Mesendoderm (in vitro differentiated cells): ENCODE measurements at regions not wholly inside any gene's neighbourhood (a gene's known extent, or its start where the extent isn't known, plus 50 kb on each side); places are given as distances from the start of the nearest gene placed in this dataset.
A peak's percentile ranks its signal among the peaks of the same experiment; 100 is the strongest.

Experiments used
- DNase-seq: peaks from one replicate; pipeline ENCODE4 v3.0.0; 2013
- H2AK5ac ChIP-seq: 2 replicates; pipeline ENCODE4 v1.6.1; 2013; ENCODE audit warnings: low read length, inconsistent platforms
- H2BK120ac ChIP-seq: 2 replicates; pipeline ENCODE4 v1.6.1; 2013; ENCODE audit warnings: low read depth, mild to moderate bottlenecking, low read length, moderate library complexity, mixed read lengths
- H2BK15ac ChIP-seq: replicated peaks from 2 replicates; pipeline ENCODE4 v1.6.1; 2013; ENCODE audit warnings: low read depth, mild to moderate bottlenecking, moderate library complexity
- H2BK5ac ChIP-seq: 2 replicates; pipeline ENCODE4 v1.6.1; 2013; ENCODE audit warnings: low read length, inconsistent platforms
- H3K18ac ChIP-seq: 2 replicates; pipeline ENCODE4 v1.6.1; 2013; ENCODE audit warnings: mild to moderate bottlenecking, low read length, mixed read lengths
- H3K23ac ChIP-seq: one replicate; pipeline ENCODE4 v1.6.1; 2013; ENCODE audit warnings: low read length
- H3K27ac ChIP-seq: 2 replicates; pipeline ENCODE4 v1.5.1; 2013; ENCODE audit warnings: low read depth, mild to moderate bottlenecking, inconsistent platforms, low read length, moderate library complexity
- H3K27me3 ChIP-seq: 2 replicates; pipeline ENCODE4 v1.6.1; 2013; ENCODE audit warnings: low read length, control low read depth, mild to moderate bottlenecking, inconsistent platforms; ENCODE audit not compliant: insufficient read depth, poor library complexity
- H3K36me3 ChIP-seq: 2 replicates; pipeline ENCODE4 v1.6.1; 2013; ENCODE audit warnings: low read length, inconsistent platforms; ENCODE audit not compliant: control insufficient read depth, insufficient read depth
- H3K4ac ChIP-seq: one replicate; pipeline ENCODE4 v1.6.1; 2013; ENCODE audit warnings: low read depth, mild to moderate bottlenecking, low read length, moderate library complexity
- H3K4me1 ChIP-seq: 2 replicates; pipeline ENCODE4 v1.6.1; 2013; ENCODE audit warnings: low read depth, low read length, inconsistent platforms; ENCODE audit not compliant: control insufficient read depth
- H3K4me2 ChIP-seq: 2 replicates; pipeline ENCODE4 v1.6.1; 2013; ENCODE audit warnings: low read length
- H3K4me3 ChIP-seq: 2 replicates; pipeline ENCODE4 v1.5.1; 2013; ENCODE audit warnings: mild to moderate bottlenecking, low read length
- H3K56ac ChIP-seq: one replicate; pipeline ENCODE4 v1.6.1; 2013; ENCODE audit warnings: low read length
- H3K79me1 ChIP-seq: 2 replicates; pipeline ENCODE4 v1.6.1; 2013; ENCODE audit warnings: low read length, inconsistent platforms
- H3K79me2 ChIP-seq: 2 replicates; pipeline ENCODE4 v1.6.1; 2013; ENCODE audit warnings: mild to moderate bottlenecking, low read length; ENCODE audit not compliant: control insufficient read depth, insufficient read depth
- H3K9ac ChIP-seq: 2 replicates; pipeline ENCODE4 v1.6.1; 2013; ENCODE audit warnings: low read length, inconsistent platforms
- H4K5ac ChIP-seq: one replicate; pipeline ENCODE4 v1.6.1; 2013; ENCODE audit warnings: low read length
- H4K8ac ChIP-seq: one replicate; pipeline ENCODE4 v1.6.1; 2013; ENCODE audit warnings: low read depth, mild to moderate bottlenecking, control low read depth, low read length, moderate library complexity
- whole genome bisulfite sequencing: extraction: QIAGEN DNeasy Blood & Tissue Kit; methylation state at CpG from one replicate; pipeline ENCODE4 v1.1.7; 2013; ENCODE audit warnings: low lambda C conversion rate, missing lambda C conversion rate; ENCODE audit not compliant: insufficient coverage; ENCODE audit errors: extremely low coverage; 5-methylcytosine and 5-hydroxymethylcytosine counted together

- Histone ChIP-seq H4K5ac (no peak overlapping the region), H3K23ac (no peak overlapping the region), H3K79me2 (no peaks in the 10 kb centered on the region), H3K4me1 (no peaks in the 10 kb centered on the region), H3K4ac (no peak overlapping the region), H4K8ac (no peak overlapping the region), H3K79me1 (no peaks in the 10 kb centered on the region), H2AK5ac (no peak overlapping the region), H3K18ac (no peak overlapping the region), H3K4me3 (no peak overlapping the region), H2BK120ac (no peak overlapping the region), H2BK15ac (no peak overlapping the region), H3K9ac (no peak overlapping the region), H3K56ac (no peak overlapping the region), H3K4me2 (no peak overlapping the region), H3K27ac (no peak overlapping the region), H2BK5ac (no peak overlapping the region), H3K27me3 (no peaks in the 10 kb centered on the region), H3K36me3 (no peaks in the 10 kb centered on the region)
- no CpG with 5 or more reads among the region's 2 CpGs for WGBS
- no peak for DNase-seq
Measured at GRCh38 chr5:93019896-93020295, 561.1 kb downstream of the NR2F1-AS1 start.

DNA sequence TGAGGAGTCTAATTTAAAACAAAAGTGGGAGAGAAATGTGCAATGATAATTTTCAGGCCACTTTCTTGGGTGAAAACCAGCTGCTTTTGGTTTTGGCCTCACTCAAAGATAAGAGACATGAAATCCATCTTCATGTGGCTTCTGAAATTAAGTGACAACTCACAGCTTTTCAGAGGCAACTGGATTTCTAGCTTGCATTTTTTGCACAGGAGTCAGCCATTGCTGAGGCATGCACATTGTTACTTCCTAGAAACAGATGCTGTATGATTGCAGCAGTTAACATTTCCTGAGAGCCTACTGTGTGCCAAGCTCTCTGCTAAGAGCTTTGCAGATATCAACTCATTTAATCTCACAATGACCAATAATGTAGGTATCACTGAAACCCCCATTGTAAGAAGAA, 562.6 kb downstream of the NR2F1-AS1 start:
- H3K4me2 ChIP-seq, result no peak overlapping the region
- peak; percentile 3 for DNase-seq
- no peaks in the 10 kb centered on the region for H3K36me3 ChIP-seq
- H2BK15ac ChIP-seq, result no peak overlapping the region
- H2BK120ac ChIP-seq, result no peak overlapping the region
- H3K9ac ChIP-seq, result no peak overlapping the region
- no peak overlapping the region for H3K4me3 ChIP-seq
- no peaks in the 10 kb centered on the region for H3K4me1 ChIP-seq
- H3K23ac ChIP-seq, result no peak overlapping the region
- H3K27me3 ChIP-seq, result no peaks in the 10 kb centered on the region
- H4K5ac ChIP-seq, result no peak overlapping the region
- no peak overlapping the region for H4K8ac ChIP-seq
- H2BK5ac ChIP-seq, result no peak overlapping the region
- no peaks in the 10 kb centered on the region for H3K79me1 ChIP-seq
- no peak overlapping the region for H3K4ac ChIP-seq
- no peak overlapping the region for H3K18ac ChIP-seq
- H2AK5ac ChIP-seq, result no peak overlapping the region
- H3K56ac ChIP-seq, result no peak overlapping the region
- H3K79me2 ChIP-seq, result no peaks in the 10 kb centered on the region
- H3K27ac ChIP-seq, result no peak overlapping the region

DNA sequence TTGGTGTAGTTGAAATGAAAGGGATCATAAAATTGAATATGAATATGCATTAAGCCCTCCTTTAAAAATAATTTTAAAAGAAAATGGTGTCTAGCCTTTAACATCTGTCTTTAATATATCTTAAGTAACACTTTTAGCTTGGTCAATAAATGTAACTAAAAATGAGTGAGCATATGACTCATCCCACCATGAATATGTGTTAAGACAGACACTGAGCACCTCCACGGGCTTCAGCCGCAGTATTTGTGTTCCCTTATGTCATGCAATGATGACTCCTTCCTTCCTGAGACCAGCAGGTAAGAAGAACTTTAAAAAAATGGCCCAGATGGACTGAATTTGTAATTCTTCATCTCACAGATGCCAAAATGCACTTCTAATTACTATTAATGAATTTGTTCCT, 563.2 kb downstream of the NR2F1-AS1 start:
- H2BK120ac ChIP-seq, result no peak overlapping the region
- H3K79me2 ChIP-seq, result no peaks in the 10 kb centered on the region
- no peaks in the 10 kb centered on the region for H3K36me3 ChIP-seq
- H3K9ac ChIP-seq, result no peak overlapping the region
- H3K4ac ChIP-seq, result no peak overlapping the region
- H3K18ac ChIP-seq, result no peak overlapping the region
- no peaks in the 10 kb centered on the region for H3K27me3 ChIP-seq
- H3K79me1 ChIP-seq, result no peaks in the 10 kb centered on the region
- H4K8ac ChIP-seq, result no peak overlapping the region
- H3K4me1 ChIP-seq, result no peaks in the 10 kb centered on the region
- no peak overlapping the region for H3K4me2 ChIP-seq
- DNase-seq, result peak; percentile 1
- H3K27ac ChIP-seq, result no peak overlapping the region
- H3K4me3 ChIP-seq, result no peak overlapping the region
- H3K23ac ChIP-seq, result no peak overlapping the region
- no peak overlapping the region for H4K5ac ChIP-seq
- no peak overlapping the region for H2AK5ac ChIP-seq
- H2BK5ac ChIP-seq, result no peak overlapping the region
- no CpG with 5 or more reads among the region's 2 CpGs for WGBS
- H2BK15ac ChIP-seq, result no peak overlapping the region
- no peak overlapping the region for H3K56ac ChIP-seq

DNA sequence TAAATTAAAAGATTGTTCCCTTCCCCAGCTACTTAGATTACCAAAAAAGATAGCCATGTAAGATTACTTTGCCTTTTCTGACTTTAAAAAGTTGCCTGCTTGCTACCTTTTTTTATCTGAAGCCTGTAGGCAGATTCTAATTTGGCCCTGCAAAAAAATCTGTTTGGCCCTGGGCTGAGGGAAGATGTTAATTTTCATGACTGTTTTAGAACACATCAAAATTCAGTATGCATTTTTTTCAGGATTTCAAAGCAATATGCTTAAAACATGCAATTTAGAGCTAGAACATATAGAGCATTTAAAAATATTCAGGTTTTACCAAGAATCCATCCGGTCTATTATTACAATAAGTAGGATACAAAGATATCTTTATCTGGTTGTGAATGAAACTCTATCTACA, 563.6 kb downstream of the NR2F1-AS1 start:
- Histone ChIP-seq H2BK15ac (no peak overlapping the region), H3K4me1 (no peaks in the 10 kb centered on the region), H3K27ac (no peak overlapping the region), H3K4me2 (no peak overlapping the region), H2AK5ac (no peak overlapping the region), H3K79me1 (no peaks in the 10 kb centered on the region), H3K18ac (no peak overlapping the region), H3K56ac (no peak overlapping the region), H3K27me3 (no peaks in the 10 kb centered on the region), H3K4ac (no peak overlapping the region), H4K8ac (no peak overlapping the region), H2BK120ac (no peak overlapping the region), H3K4me3 (no peak overlapping the region), H3K79me2 (no peaks in the 10 kb centered on the region), H4K5ac (no peak overlapping the region), H3K23ac (no peak overlapping the region), H3K36me3 (no peaks in the 10 kb centered on the region), H2BK5ac (no peak overlapping the region), H3K9ac (no peak overlapping the region)
- no peak for DNase-seq
- no CpG with 5 or more reads among the region's 1 CpG for WGBS

- no CpG with 5 or more reads among the region's 1 CpG for WGBS
- H3K79me1 ChIP-seq, result no peaks in the 10 kb centered on the region
- no peak overlapping the region for H3K56ac ChIP-seq
- no peaks in the 10 kb centered on the region for H3K27me3 ChIP-seq
- no peak overlapping the region for H3K4me2 ChIP-seq
- H3K23ac ChIP-seq, result no peak overlapping the region
- no peak overlapping the region for H4K8ac ChIP-seq
- no peak overlapping the region for H4K5ac ChIP-seq
- no peak overlapping the region for H3K9ac ChIP-seq
- H3K4me3 ChIP-seq, result no peak overlapping the region
- no peaks in the 10 kb centered on the region for H3K4me1 ChIP-seq
- H2AK5ac ChIP-seq, result no peak overlapping the region
- no peak overlapping the region for H3K18ac ChIP-seq
- H2BK120ac ChIP-seq, result no peak overlapping the region
- DNase-seq, result no peak
- H3K4ac ChIP-seq, result no peak overlapping the region
- H3K27ac ChIP-seq, result no peak overlapping the region
- H2BK15ac ChIP-seq, result no peak overlapping the region
- no peaks in the 10 kb centered on the region for H3K79me2 ChIP-seq
- no peaks in the 10 kb centered on the region for H3K36me3 ChIP-seq
- no peak overlapping the region for H2BK5ac ChIP-seq
Measured at GRCh38 chr5:93010616-93011015, 570.4 kb downstream of the NR2F1-AS1 start.

GRCh38 chr5:93010037-93010436, 571.0 kb downstream of the NR2F1-AS1 start:
- H3K4me3 ChIP-seq, result no peak overlapping the region
- WGBS, result no CpG with 5 or more reads among the region's 2 CpGs
- no peak overlapping the region for H3K4me2 ChIP-seq

More at GRCh38 chr5:93010037-93010436, 571.0 kb downstream of the NR2F1-AS1 start:
- H3K36me3 ChIP-seq, result no peaks in the 10 kb centered on the region
- no peak overlapping the region for H2BK5ac ChIP-seq
- H3K9ac ChIP-seq, result no peak overlapping the region
- no peaks in the 10 kb centered on the region for H3K4me1 ChIP-seq
- H3K27me3 ChIP-seq, result no peaks in the 10 kb centered on the region
- H2AK5ac ChIP-seq, result no peak overlapping the region
- no peak overlapping the region for H3K23ac ChIP-seq
- no peak overlapping the region for H4K8ac ChIP-seq
- H3K79me2 ChIP-seq, result no peaks in the 10 kb centered on the region
- no peak overlapping the region for H3K18ac ChIP-seq
- H3K79me1 ChIP-seq, result no peaks in the 10 kb centered on the region
- no peak overlapping the region for H4K5ac ChIP-seq
- H3K56ac ChIP-seq, result no peak overlapping the region
- no peak overlapping the region for H3K27ac ChIP-seq
- DNase-seq, result no peak
- H2BK120ac ChIP-seq, result no peak overlapping the region
- no peak overlapping the region for H2BK15ac ChIP-seq
- no peak overlapping the region for H3K4ac ChIP-seq
